ENCODE measurements at regions not wholly inside any gene's neighbourhood (a gene's known extent, or its start where the extent isn't known, plus 50 kb on each side); places are given as distances from the start of the nearest gene placed in this dataset.

GRCh38 chr11:90323289-90323688 lies 100.4 kb upstream of the CHORDC1 start:
- Histone ChIP-seq H3K27ac (ENCODE audit: low read length) (no peak overlapping the region), H3K36me3 (ENCODE audit: control insufficient read depth, insufficient read depth, low read length) (no peaks in the 10 kb centered on the region), H3K4me3 (ENCODE audit: low read depth in 2 of 2, low read length in 2 of 2) (no peak overlapping the region), H3K9me3 (ENCODE audit: control insufficient read depth, insufficient read depth, low read depth, low read length) (no peaks in the 10 kb centered on the region), H3K4me1 (ENCODE audit: control insufficient read depth, insufficient read depth, low read length) (no peaks in the 10 kb centered on the region), H3K27me3 (ENCODE audit: control insufficient read depth, insufficient read depth, low read length) (no peaks in the 10 kb centered on the region)
- ChIA-PET POLR2A (no interaction called here), CTCF (no interaction called here)
- intact Hi-C loops (cut with micrococcal nuclease; ENCODE audit: unreplicated experiment) = no loop called here
- TF ChIP-seq POLR2AphosphoS5 (IDR thresholded peaks at IDR 0.05; ENCODE audit: low read depth, low read length) (no peak), TCF7L2 (IDR thresholded peaks at IDR 0.05; ENCODE audit: low read depth, low read length) (no peak), REST (IDR thresholded peaks at IDR 0.05; ENCODE audit: insufficient read depth in 1 of 2, low read depth in 2 of 2, low read length in 1 of 2) (no peak), CTCF (IDR thresholded peaks at IDR 0.05) (no peak), SIN3A (IDR thresholded peaks at IDR 0.05; ENCODE audit: borderline replicate concordance, insufficient read depth, low read depth, low read length) (no peak)
- ATAC-seq (no peak), DNase-seq (ENCODE audit: low read depth, low spot score) (no peak)
- no TSS peak for BruUV-seq (replicated peaks)
- in situ Hi-C loops (cut with HindIII; ENCODE audit: low pct_unique_long_range_greater_than_20kb, low sequenced_read_pairs) = no loop called here

- DNase-seq (ENCODE audit: low read depth, low spot score) (no peak), ATAC-seq (no peak)
- Histone ChIP-seq H3K27ac (ENCODE audit: low read length) (no peak overlapping the region), H3K4me3 (ENCODE audit: low read depth in 2 of 2, low read length in 2 of 2) (no peak overlapping the region), H3K27me3 (ENCODE audit: control insufficient read depth, insufficient read depth, low read length) (no peaks in the 10 kb centered on the region), H3K4me1 (ENCODE audit: control insufficient read depth, insufficient read depth, low read length) (no peaks in the 10 kb centered on the region), H3K9me3 (ENCODE audit: control insufficient read depth, insufficient read depth, low read depth, low read length) (no peaks in the 10 kb centered on the region), H3K36me3 (ENCODE audit: control insufficient read depth, insufficient read depth, low read length) (no peaks in the 10 kb centered on the region)
- ChIA-PET POLR2A (no interaction called here), CTCF (no interaction called here)
- no peak for TF ChIP-seq CTCF (IDR thresholded peaks at IDR 0.05)
- TF ChIP-seq TCF7L2 (IDR thresholded peaks at IDR 0.05; ENCODE audit: low read depth, low read length) = no peak
- no peak for TF ChIP-seq POLR2AphosphoS5 (IDR thresholded peaks at IDR 0.05; ENCODE audit: low read depth, low read length)
- TF ChIP-seq SIN3A (IDR thresholded peaks at IDR 0.05; ENCODE audit: borderline replicate concordance, insufficient read depth, low read depth, low read length) = no peak
- no peak for TF ChIP-seq REST (IDR thresholded peaks at IDR 0.05; ENCODE audit: insufficient read depth in 1 of 2, low read depth in 2 of 2, low read length in 1 of 2)
- intact Hi-C loops (cut with micrococcal nuclease; ENCODE audit: unreplicated experiment) (no loop called here), in situ Hi-C loops (cut with HindIII; ENCODE audit: low pct_unique_long_range_greater_than_20kb, low sequenced_read_pairs) (no loop called here)
- BruUV-seq (replicated peaks) = no TSS peak
These were observed 98.2 kb upstream of the CHORDC1 start for GRCh38 chr11:90321018-90321417.
